ENCODE measurements at regions not wholly inside any gene's neighbourhood (a gene's known extent, or its start where the extent isn't known, plus 50 kb on each side); places are given as distances from the start of the nearest gene placed in this dataset.

DNA sequence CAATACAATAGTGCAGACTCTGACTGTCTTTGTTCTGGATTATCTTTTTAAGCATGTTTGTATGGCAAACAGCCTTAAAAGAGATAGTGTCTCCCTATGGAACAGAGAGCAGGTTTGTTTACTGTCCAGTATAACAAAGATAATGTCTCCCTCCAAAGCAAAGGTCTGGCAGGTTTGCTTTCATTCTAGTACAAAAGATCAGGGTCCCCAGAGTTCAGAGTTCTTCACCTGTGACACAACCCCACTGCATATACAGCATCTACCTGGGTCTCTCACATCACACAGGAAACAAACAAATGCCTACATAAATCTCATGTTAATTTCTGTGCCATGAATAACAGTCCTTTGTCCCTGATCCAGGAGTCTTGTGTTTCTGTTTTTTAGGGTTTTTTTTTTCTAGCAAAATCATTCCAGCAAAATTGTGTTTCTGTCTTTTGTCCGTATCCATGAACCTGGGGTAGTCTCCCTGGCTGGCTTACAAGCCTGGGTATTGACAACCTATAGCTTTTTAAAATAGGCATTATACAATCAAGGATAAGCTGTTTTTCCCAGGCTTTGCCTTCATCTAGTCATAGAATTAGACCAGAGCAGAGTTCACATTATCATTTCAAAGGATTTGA lies 89.4 kb upstream of the PTBP2 start:
- DNase-seq (ENCODE audit: extremely low spot score): no peak
- CTCF ChIA-PET: no interaction called here
- POLR2A ChIA-PET: no interaction called here
- TF ChIP-seq CTCF (IDR thresholded peaks at IDR 0.05; ENCODE audit: control extremely low read depth, extremely low read depth, low read depth, missing control alignments): no peak

GRCh38 chr1:96633695-96634094 lies 87.9 kb upstream of the PTBP2 start:
- ChIA-PET POLR2A (no interaction called here), CTCF (no interaction called here)
- DNase-seq (ENCODE audit: extremely low spot score): no peak

DNA sequence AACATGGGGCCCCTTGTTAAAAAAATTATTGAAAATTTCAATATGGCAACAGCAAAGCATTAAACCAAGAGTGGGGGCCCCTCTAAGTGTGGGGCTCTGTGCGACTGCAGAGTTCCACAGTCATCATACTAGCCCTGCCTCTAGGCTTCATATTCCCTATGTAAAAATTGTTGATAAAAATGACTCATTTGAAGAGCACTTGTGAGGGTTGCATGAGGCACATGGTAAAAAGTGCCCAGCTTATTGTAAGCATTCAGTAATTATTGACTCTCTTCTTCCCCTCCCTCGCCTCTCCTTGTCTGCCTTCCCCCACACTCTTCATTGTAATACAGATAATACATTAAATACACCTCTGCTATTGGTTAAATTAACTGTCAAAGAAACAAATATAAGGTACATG lies 86.7 kb upstream of the PTBP2 start:
- CTCF ChIA-PET: no interaction called here
- DNase-seq (ENCODE audit: extremely low spot score): no peak
- POLR2A ChIA-PET: no interaction called here
- no peak for TF ChIP-seq CTCF (IDR thresholded peaks at IDR 0.05; ENCODE audit: control extremely low read depth, extremely low read depth, low read depth, missing control alignments)

More at GRCh38 chr1:96633695-96634094, 87.9 kb upstream of the PTBP2 start:
- no peak for TF ChIP-seq CTCF (IDR thresholded peaks at IDR 0.05; ENCODE audit: control extremely low read depth, extremely low read depth, low read depth, missing control alignments)

- no peak for DNase-seq (ENCODE audit: extremely low spot score)
- CTCF ChIA-PET: no interaction called here
- TF ChIP-seq CTCF (IDR thresholded peaks at IDR 0.05; ENCODE audit: control extremely low read depth, extremely low read depth, low read depth, missing control alignments): no peak
- POLR2A ChIA-PET: no interaction called here
Measured at GRCh38 chr1:96641282-96641681, 80.3 kb upstream of the PTBP2 start.

GRCh38 chr1:96643519-96643918 lies 78.1 kb upstream of the PTBP2 start:
- no peak for DNase-seq (ENCODE audit: extremely low spot score)
- CTCF ChIA-PET: no interaction called here
- POLR2A ChIA-PET: no interaction called here
- no peak for TF ChIP-seq CTCF (IDR thresholded peaks at IDR 0.05; ENCODE audit: control extremely low read depth, extremely low read depth, low read depth, missing control alignments)

GRCh38 chr1:96649301-96649700 lies 72.3 kb upstream of the PTBP2 start:
- POLR2A ChIA-PET: no interaction called here
- no peak for DNase-seq (ENCODE audit: extremely low spot score)
- no peak for TF ChIP-seq CTCF (IDR thresholded peaks at IDR 0.05; ENCODE audit: control extremely low read depth, extremely low read depth, low read depth, missing control alignments)
- CTCF ChIA-PET: interaction anchor here (1.0 to 1.7 kb wide), 2 partner anchors 27 to 255 kb away, joined by 3 read pairs; no protein-coding TSS in a partner anchor

Measured in GM10248 (cell line).